Choroid plexus epithelial cell (primary cell): ENCODE measurements at regions not wholly inside any gene's neighbourhood (a gene's known extent, or its start where the extent isn't known, plus 50 kb on each side); places are given as distances from the start of the nearest gene placed in this dataset.
"Not testable (repeated sequence)": the region's sequence is repeated elsewhere in the genome, so short reads cannot be mapped to it uniquely, and the experiment has no call there.

Experiments used
- DNase-seq: peaks from one replicate; pipeline ENCODE4 v3.0.0-alpha.2; 2010; ENCODE audit warnings: low read depth
- H3K4me3 ChIP-seq: 2 replicates; pipeline ENCODE4 v1.5.1; 2011; ENCODE audit warnings: low read depth, mild to moderate bottlenecking, control low read depth, low read length, moderate library complexity
- CTCF ChIP-seq: conservative IDR thresholded peaks from 2 replicates; pipeline ENCODE4 v1.5.1; 2011; ENCODE audit warnings: low read depth, mild to moderate bottlenecking, control low read depth, inconsistent platforms, low read length, moderate library complexity

GRCh38 chr9:117823576-117823975, 119.4 kb downstream of the TLR4 start:
- no peak for DNase-seq
- no peak for TF ChIP-seq CTCF
- no peak overlapping the region for H3K4me3 ChIP-seq

- no peak overlapping the region for H3K4me3 ChIP-seq
- no peak for DNase-seq
- TF ChIP-seq CTCF: no peak
These were observed 121.6 kb downstream of the TLR4 start for GRCh38 chr9:117825609-117826347.

GRCh38 chr9:117826837-117827236, 122.6 kb downstream of the TLR4 start:
- no peak for DNase-seq
- H3K4me3 ChIP-seq: no peak overlapping the region
- no peak for TF ChIP-seq CTCF

- no peak overlapping the region for H3K4me3 ChIP-seq
- DNase-seq: no peak
- no peak for TF ChIP-seq CTCF
These were observed 123.3 kb downstream of the TLR4 start for GRCh38 chr9:117827456-117827855.

- DNase-seq: no peak
- no peak overlapping the region for H3K4me3 ChIP-seq
- TF ChIP-seq CTCF: no peak
These were observed 124.3 kb downstream of the TLR4 start for GRCh38 chr9:117828466-117828865.

GRCh38 chr9:117835798-117836197, 131.6 kb downstream of the TLR4 start:
- no peak for TF ChIP-seq CTCF
- no peak overlapping the region for H3K4me3 ChIP-seq
- no peak for DNase-seq

GRCh38 chr9:117839862-117840261, 135.7 kb downstream of the TLR4 start:
- DNase-seq: no peak

GRCh38 chr9:117851836-117852461, 147.7 kb downstream of the TLR4 start:
- DNase-seq, H3K4me3 ChIP-seq: not testable (repeated sequence)

More at GRCh38 chr9:117839862-117840261, 135.7 kb downstream of the TLR4 start:
- TF ChIP-seq CTCF: no peak
- H3K4me3 ChIP-seq: no peak overlapping the region
